ENCODE measurements at regions not wholly inside any gene's neighbourhood (a gene's known extent, or its start where the extent isn't known, plus 50 kb on each side); places are given as distances from the start of the nearest gene placed in this dataset.

- H3K4me3 ChIP-seq (ENCODE audit: control insufficient read depth in 2 of 3, extremely low read depth in 1 of 3, insufficient read depth in 2 of 3, low read depth in 1 of 3, low read length in 3 of 3) = no peak overlapping the region
- no peak overlapping the region for H2AFZ ChIP-seq (ENCODE audit: control insufficient read depth, low read length)
- no peaks in the 10 kb centered on the region for H3K79me2 ChIP-seq (ENCODE audit: control insufficient read depth, insufficient read depth, low read length)
- TF ChIP-seq EZH2 (IDR thresholded peaks at IDR 0.05; ENCODE audit: low read length) = no peak
- no peak for TF ChIP-seq CTCF (optimal IDR thresholded peaks at IDR 0.05 in 1 of 3, IDR thresholded peaks at IDR 0.05 in 1 of 3, conservative IDR thresholded peaks at IDR 0.05 in 1 of 3; ENCODE audit: extremely low read depth in 1 of 3, insufficient read depth in 2 of 3, low read length in 3 of 3)
- no peak overlapping the region for H3K27ac ChIP-seq (ENCODE audit: control insufficient read depth, insufficient read depth, low read length)
- no peak overlapping the region for H3K9ac ChIP-seq (ENCODE audit: control insufficient read depth, extremely low read depth, insufficient read depth, low read length)
- H3K36me3 ChIP-seq (ENCODE audit: control insufficient read depth in 2 of 2, extremely low read depth in 1 of 2, insufficient read depth in 2 of 2, low read length in 2 of 2) = no peaks in the 10 kb centered on the region
- peaks cover 20% of the 10 kb centered on the region for H3K4me1 ChIP-seq (ENCODE audit: control insufficient read depth, extremely low read depth, insufficient read depth, low read length)
- no peak overlapping the region for H3K4me2 ChIP-seq (ENCODE audit: control insufficient read depth, extremely low read depth, insufficient read depth, low read depth, low read length)
- H4K20me1 ChIP-seq (ENCODE audit: control insufficient read depth, extremely low read depth, insufficient read depth, low read length) = no peaks in the 10 kb centered on the region
- H3K9me3 ChIP-seq (ENCODE audit: control insufficient read depth, low read depth, low read length) = no peaks in the 10 kb centered on the region
- FAIRE-seq (no peak), DNase-seq (ENCODE audit: low read depth, low spot score) (no peak)
- no peaks in the 10 kb centered on the region for H3K9me1 ChIP-seq (ENCODE audit: control insufficient read depth, extremely low read depth, insufficient read depth, low read length)
- dilution Hi-C loops (cut with MboI; ENCODE audit: extremely low pct_ligation_motif_present, low sequenced_read_pairs) = no loop called here
- peaks cover 3% of the 10 kb centered on the region for H3K27me3 ChIP-seq (ENCODE audit: control insufficient read depth, extremely low read depth, insufficient read depth, low read length)
Measured at GRCh38 chr14:22488522-22489243, 100.3 kb downstream of the DAD1 start.

- TF ChIP-seq CTCF (optimal IDR thresholded peaks at IDR 0.05 in 1 of 3, IDR thresholded peaks at IDR 0.05 in 1 of 3, conservative IDR thresholded peaks at IDR 0.05 in 1 of 3; ENCODE audit: extremely low read depth in 1 of 3, insufficient read depth in 2 of 3, low read length in 3 of 3) (no peak), EZH2 (IDR thresholded peaks at IDR 0.05; ENCODE audit: low read length) (no peak)
- peaks cover 3% of the 10 kb centered on the region for H3K27me3 ChIP-seq (ENCODE audit: control insufficient read depth, extremely low read depth, insufficient read depth, low read length)
- peaks cover 17% of the 10 kb centered on the region for H3K4me1 ChIP-seq (ENCODE audit: control insufficient read depth, extremely low read depth, insufficient read depth, low read length)
- no peaks in the 10 kb centered on the region for H4K20me1 ChIP-seq (ENCODE audit: control insufficient read depth, extremely low read depth, insufficient read depth, low read length)
- no peaks in the 10 kb centered on the region for H3K36me3 ChIP-seq (ENCODE audit: control insufficient read depth in 2 of 2, extremely low read depth in 1 of 2, insufficient read depth in 2 of 2, low read length in 2 of 2)
- dilution Hi-C loops (cut with MboI; ENCODE audit: extremely low pct_ligation_motif_present, low sequenced_read_pairs) = no loop called here
- no peak overlapping the region for H2AFZ ChIP-seq (ENCODE audit: control insufficient read depth, low read length)
- no peaks in the 10 kb centered on the region for H3K9me3 ChIP-seq (ENCODE audit: control insufficient read depth, low read depth, low read length)
- H3K9me1 ChIP-seq (ENCODE audit: control insufficient read depth, extremely low read depth, insufficient read depth, low read length) = no peaks in the 10 kb centered on the region
- H3K4me3 ChIP-seq (ENCODE audit: control insufficient read depth in 2 of 3, extremely low read depth in 1 of 3, insufficient read depth in 2 of 3, low read depth in 1 of 3, low read length in 3 of 3) = no peak overlapping the region
- no peak for FAIRE-seq
- no peak overlapping the region for H3K9ac ChIP-seq (ENCODE audit: control insufficient read depth, extremely low read depth, insufficient read depth, low read length)
- H3K27ac ChIP-seq (ENCODE audit: control insufficient read depth, insufficient read depth, low read length) = no peak overlapping the region
- H3K79me2 ChIP-seq (ENCODE audit: control insufficient read depth, insufficient read depth, low read length) = no peaks in the 10 kb centered on the region
- no peak for DNase-seq (ENCODE audit: low read depth, low spot score)
- no peak overlapping the region for H3K4me2 ChIP-seq (ENCODE audit: control insufficient read depth, extremely low read depth, insufficient read depth, low read depth, low read length)
Measured at GRCh38 chr14:22487941-22488340, 101.1 kb downstream of the DAD1 start.
